Liver (tissue), 3 donors: ENCODE measurements at regions not wholly inside any gene's neighbourhood (a gene's known extent, or its start where the extent isn't known, plus 50 kb on each side); places are given as distances from the start of the nearest gene placed in this dataset.

Experiments used
- CTCF ChIP-seq: fragments of 150-350 bp; IDR thresholded peaks from 2 replicates; pipeline ENCODE4 v1.5.1; 2017; ENCODE audit warnings: improper control_type of control experiment, low read depth, low read length; ENCODE audit not compliant: missing input control
- JUND ChIP-seq, 2 donors: IDR thresholded peaks; 2 replicates each; pipeline ENCODE4 v1.6.1; 2016; ENCODE audit warnings: antibody characterized with exemption in 2 of 2
- ZBTB33 ChIP-seq: IDR thresholded peaks from 2 replicates; pipeline ENCODE4 v1.6.1; 2016; ENCODE audit warnings: antibody characterized with exemption
- donor health status: healthy.
- donor health status: healthy.

- TF ChIP-seq CTCF (no peak), ZBTB33 (no peak), JUND (IDR thresholded peaks at IDR 0.05) (no peak)
Measured at GRCh38 chr16:55273959-55274358, 50.0 kb upstream of the IRX6 start.
